ENCODE measurements at regions not wholly inside any gene's neighbourhood (a gene's known extent, or its start where the extent isn't known, plus 50 kb on each side); places are given as distances from the start of the nearest gene placed in this dataset.
"Not testable (repeated sequence)": the region's sequence is repeated elsewhere in the genome, so short reads cannot be mapped to it uniquely, and the experiment has no call there.

DNA sequence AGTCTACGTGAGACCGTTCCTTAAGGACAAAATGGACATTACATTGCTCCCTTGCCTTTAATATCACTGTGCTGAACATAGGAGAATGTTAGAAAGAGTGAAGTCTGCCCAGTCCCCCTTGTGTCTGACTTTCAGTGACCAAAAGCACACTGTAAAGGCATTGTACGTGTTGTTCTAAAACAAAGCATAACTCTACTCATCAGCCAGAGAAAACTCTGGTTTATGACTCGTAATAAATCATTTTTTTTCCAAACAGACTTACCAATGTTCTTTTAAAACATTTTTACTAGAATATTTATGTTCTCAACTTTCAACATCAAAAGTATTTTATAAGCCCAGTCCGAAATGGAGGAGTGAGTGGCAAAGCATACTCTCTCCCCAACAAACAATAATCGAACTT lies 262.5 kb downstream of the GJA1 start (continued):
- TF ChIP-seq, protein P1, sequence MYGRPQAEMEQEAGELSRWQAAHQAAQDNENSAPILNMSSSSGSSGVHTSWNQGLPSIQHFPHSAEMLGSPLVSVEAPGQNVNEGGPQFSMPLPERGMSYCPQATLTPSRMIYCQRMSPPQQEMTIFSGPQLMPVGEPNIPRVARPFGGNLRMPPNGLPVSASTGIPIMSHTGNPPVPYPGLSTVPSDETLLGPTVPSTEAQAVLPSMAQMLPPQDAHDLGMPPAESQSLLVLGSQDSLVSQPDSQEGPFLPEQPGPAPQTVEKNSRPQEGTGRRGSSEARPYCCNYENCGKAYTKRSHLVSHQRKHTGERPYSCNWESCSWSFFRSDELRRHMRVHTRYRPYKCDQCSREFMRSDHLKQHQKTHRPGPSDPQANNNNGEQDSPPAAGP (tag by site-specific recombination; IDR thresholded peaks at IDR 0.05) = no peak
- TF ChIP-seq ZFP37 (tag by site-specific recombination; IDR thresholded peaks at IDR 0.05) = no peak
- no peak for TF ChIP-seq ZNF174 (tag by site-specific recombination; IDR thresholded peaks at IDR 0.05)
- no peak for TF ChIP-seq ZNF548 (tag by site-specific recombination; IDR thresholded peaks at IDR 0.05)
- TF ChIP-seq SP7 (tag by site-specific recombination; IDR thresholded peaks at IDR 0.05) = no peak
- TF ChIP-seq ZNF660 (tag by site-specific recombination; IDR thresholded peaks at IDR 0.05) = no peak
- TF ChIP-seq BCL11A (tag by site-specific recombination; IDR thresholded peaks at IDR 0.05; ENCODE audit: low read depth) = no peak
- TF ChIP-seq ZBTB21 (tag by site-specific recombination; IDR thresholded peaks at IDR 0.05) = no peak

DNA sequence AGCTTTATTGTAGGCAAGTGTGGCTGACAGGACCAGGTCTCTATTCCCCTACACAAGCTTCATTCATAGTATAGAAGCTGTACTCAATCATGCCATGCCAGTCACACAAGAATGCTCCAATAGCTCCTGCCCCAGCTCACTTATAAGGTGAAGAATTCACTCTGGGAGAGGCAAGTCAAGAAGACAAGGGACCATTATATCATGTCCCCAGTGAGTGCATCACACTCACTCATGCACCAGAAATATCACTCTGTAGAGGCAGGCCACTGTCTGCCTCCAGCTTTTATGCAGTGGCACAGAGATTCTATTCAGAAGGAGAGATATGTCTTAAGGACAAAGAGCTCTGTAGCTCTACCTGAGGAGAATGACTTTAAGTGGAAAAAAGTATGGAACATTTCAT lies 263.2 kb downstream of the GJA1 start:
- Histone ChIP-seq H3K4me3 (ENCODE audit: low read depth, low read length) (no peak overlapping the region), H3K4me1 (ENCODE audit: control insufficient read depth, insufficient read depth, low read length) (no peaks in the 10 kb centered on the region), H3K36me3 (ENCODE audit: control insufficient read depth in 2 of 2, insufficient read depth in 1 of 2, low read length in 2 of 2) (no peaks in the 10 kb centered on the region), H3K9me3 (ENCODE audit: control insufficient read depth, insufficient read depth, low read depth, low read length) (no peaks in the 10 kb centered on the region), H3K27ac (ENCODE audit: extremely low read depth, low read depth, low read length) (no peak overlapping the region)
- ChIA-PET CTCF (interaction anchor here (0.5 to 1.1 kb wide), 3 partner anchors 17 to 254 kb away, joined by 3 read pairs; no protein-coding TSS in a partner anchor), POLR2A (no interaction called here)
- TF ChIP-seq, protein P2, sequence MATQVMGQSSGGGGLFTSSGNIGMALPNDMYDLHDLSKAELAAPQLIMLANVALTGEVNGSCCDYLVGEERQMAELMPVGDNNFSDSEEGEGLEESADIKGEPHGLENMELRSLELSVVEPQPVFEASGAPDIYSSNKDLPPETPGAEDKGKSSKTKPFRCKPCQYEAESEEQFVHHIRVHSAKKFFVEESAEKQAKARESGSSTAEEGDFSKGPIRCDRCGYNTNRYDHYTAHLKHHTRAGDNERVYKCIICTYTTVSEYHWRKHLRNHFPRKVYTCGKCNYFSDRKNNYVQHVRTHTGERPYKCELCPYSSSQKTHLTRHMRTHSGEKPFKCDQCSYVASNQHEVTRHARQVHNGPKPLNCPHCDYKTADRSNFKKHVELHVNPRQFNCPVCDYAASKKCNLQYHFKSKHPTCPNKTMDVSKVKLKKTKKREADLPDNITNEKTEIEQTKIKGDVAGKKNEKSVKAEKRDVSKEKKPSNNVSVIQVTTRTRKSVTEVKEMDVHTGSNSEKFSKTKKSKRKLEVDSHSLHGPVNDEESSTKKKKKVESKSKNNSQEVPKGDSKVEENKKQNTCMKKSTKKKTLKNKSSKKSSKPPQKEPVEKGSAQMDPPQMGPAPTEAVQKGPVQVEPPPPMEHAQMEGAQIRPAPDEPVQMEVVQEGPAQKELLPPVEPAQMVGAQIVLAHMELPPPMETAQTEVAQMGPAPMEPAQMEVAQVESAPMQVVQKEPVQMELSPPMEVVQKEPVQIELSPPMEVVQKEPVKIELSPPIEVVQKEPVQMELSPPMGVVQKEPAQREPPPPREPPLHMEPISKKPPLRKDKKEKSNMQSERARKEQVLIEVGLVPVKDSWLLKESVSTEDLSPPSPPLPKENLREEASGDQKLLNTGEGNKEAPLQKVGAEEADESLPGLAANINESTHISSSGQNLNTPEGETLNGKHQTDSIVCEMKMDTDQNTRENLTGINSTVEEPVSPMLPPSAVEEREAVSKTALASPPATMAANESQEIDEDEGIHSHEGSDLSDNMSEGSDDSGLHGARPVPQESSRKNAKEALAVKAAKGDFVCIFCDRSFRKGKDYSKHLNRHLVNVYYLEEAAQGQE (tag by site-specific recombination; IDR thresholded peaks at IDR 0.05) = no peak
- TF ChIP-seq SETDB1 (IDR thresholded peaks at IDR 0.05; ENCODE audit: insufficient read length, low read length) (no peak), ZNF701 (tag by site-specific recombination; IDR thresholded peaks at IDR 0.05) (no peak), WT1 (tag by site-specific recombination; IDR thresholded peaks at IDR 0.05) (no peak), ZNF292 (tag by site-specific recombination; IDR thresholded peaks at IDR 0.05; ENCODE audit: borderline replicate concordance, low read depth) (no peak), ZIC2 (tag by site-specific recombination; IDR thresholded peaks at IDR 0.05) (no peak), MZF1 (tag by site-specific recombination; IDR thresholded peaks at IDR 0.05; ENCODE audit: borderline replicate concordance) (no peak), ZNF146 (tag by site-specific recombination; IDR thresholded peaks at IDR 0.05) (no peak), ZNF239 (tag by site-specific recombination; IDR thresholded peaks at IDR 0.05) (no peak), ZBTB20 (tag by site-specific recombination; IDR thresholded peaks at IDR 0.05) (no peak), ZNF548 (tag by site-specific recombination; IDR thresholded peaks at IDR 0.05) (no peak), ZNF521 (tag by site-specific recombination; IDR thresholded peaks at IDR 0.05) (no peak), OSR2 (tag by site-specific recombination; IDR thresholded peaks at IDR 0.05) (no peak), ZNF623 (tag by site-specific recombination; IDR thresholded peaks at IDR 0.05) (no peak), ZSCAN30 (tag by site-specific recombination; IDR thresholded peaks at IDR 0.05) (no peak)
- TF ChIP-seq, protein P3, sequence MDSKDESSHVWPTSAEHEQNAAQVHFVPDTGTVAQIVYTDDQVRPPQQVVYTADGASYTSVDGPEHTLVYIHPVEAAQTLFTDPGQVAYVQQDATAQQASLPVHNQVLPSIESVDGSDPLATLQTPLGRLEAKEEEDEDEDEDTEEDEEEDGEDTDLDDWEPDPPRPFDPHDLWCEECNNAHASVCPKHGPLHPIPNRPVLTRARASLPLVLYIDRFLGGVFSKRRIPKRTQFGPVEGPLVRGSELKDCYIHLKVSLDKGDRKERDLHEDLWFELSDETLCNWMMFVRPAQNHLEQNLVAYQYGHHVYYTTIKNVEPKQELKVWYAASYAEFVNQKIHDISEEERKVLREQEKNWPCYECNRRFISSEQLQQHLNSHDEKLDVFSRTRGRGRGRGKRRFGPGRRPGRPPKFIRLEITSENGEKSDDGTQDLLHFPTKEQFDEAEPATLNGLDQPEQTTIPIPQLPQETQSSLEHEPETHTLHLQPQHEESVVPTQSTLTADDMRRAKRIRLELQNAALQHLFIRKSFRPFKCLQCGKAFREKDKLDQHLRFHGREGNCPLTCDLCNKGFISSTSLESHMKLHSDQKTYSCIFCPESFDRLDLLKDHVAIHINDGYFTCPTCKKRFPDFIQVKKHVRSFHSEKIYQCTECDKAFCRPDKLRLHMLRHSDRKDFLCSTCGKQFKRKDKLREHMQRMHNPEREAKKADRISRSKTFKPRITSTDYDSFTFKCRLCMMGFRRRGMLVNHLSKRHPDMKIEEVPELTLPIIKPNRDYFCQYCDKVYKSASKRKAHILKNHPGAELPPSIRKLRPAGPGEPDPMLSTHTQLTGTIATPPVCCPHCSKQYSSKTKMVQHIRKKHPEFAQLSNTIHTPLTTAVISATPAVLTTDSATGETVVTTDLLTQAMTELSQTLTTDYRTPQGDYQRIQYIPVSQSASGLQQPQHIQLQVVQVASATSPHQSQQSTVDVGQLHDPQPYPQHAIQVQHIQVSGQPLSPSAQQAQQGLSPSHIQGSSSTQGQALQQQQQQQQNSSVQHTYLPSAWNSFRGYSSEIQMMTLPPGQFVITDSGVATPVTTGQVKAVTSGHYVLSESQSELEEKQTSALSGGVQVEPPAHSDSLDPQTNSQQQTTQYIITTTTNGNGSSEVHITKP (tag by site-specific recombination; IDR thresholded peaks at IDR 0.05) = no peak
- TF ChIP-seq, protein P4, sequence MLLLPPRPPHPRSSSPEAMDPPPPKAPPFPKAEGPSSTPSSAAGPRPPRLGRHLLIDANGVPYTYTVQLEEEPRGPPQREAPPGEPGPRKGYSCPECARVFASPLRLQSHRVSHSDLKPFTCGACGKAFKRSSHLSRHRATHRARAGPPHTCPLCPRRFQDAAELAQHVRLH (tag by site-specific recombination; IDR thresholded peaks at IDR 0.05) = no peak

GRCh38 chr6:121703129-121703528 lies 267.7 kb downstream of the GJA1 start:
- H3K4me3 ChIP-seq (ENCODE audit: low read depth, low read length); H3K4me1 ChIP-seq (ENCODE audit: control insufficient read depth, insufficient read depth, low read length); POLR2A ChIA-PET; H3K27ac ChIP-seq (ENCODE audit: extremely low read depth, low read depth, low read length); H3K9me3 ChIP-seq (ENCODE audit: control insufficient read depth, insufficient read depth, low read depth, low read length); CTCF ChIA-PET; H3K36me3 ChIP-seq (ENCODE audit: control insufficient read depth in 2 of 2, insufficient read depth in 1 of 2, low read length in 2 of 2): not testable (repeated sequence)
